T-helper 9 cell (primary cell): ENCODE measurements at regions not wholly inside any gene's neighbourhood (a gene's known extent, or its start where the extent isn't known, plus 50 kb on each side); places are given as distances from the start of the nearest gene placed in this dataset.
"Not testable (repeated sequence)": the region's sequence is repeated elsewhere in the genome, so short reads cannot be mapped to it uniquely, and the experiment has no call there.

ENCODE experiments used
- DNase-seq: peaks from one replicate; pipeline ENCODE4 v3.0.0-alpha.2; 2020

GRCh38 chr10:62594093-62594520, 210.4 kb upstream of the ADO start:
- peak; percentile 23 for DNase-seq

- DNase-seq, result no peak
Observed at GRCh38 chr10:62597226-62597625, 207.3 kb upstream of the ADO start.

- no peak for DNase-seq
Observed at GRCh38 chr10:62599161-62599560, 205.4 kb upstream of the ADO start.

- not testable (repeated sequence) for DNase-seq
Observed at GRCh38 chr10:62606551-62606950, 198.0 kb upstream of the ADO start.

- DNase-seq, result not testable (repeated sequence)
Observed at GRCh38 chr10:62608189-62608875, 196.2 kb upstream of the ADO start.

- DNase-seq, result peak; percentile 52
Observed at GRCh38 chr10:62610649-62611229, 193.8 kb upstream of the ADO start.

GRCh38 chr10:62613424-62613823, 191.1 kb upstream of the ADO start:
- DNase-seq, result no peak

- DNase-seq, result no peak
Observed at GRCh38 chr10:62613859-62614258, 190.7 kb upstream of the ADO start.

GRCh38 chr10:62614389-62615157, 189.9 kb upstream of the ADO start:
- no peak for DNase-seq

GRCh38 chr10:62616885-62617590, 187.5 kb upstream of the ADO start:
- DNase-seq, result no peak

- DNase-seq, result no peak
Observed at GRCh38 chr10:62617652-62618051, 186.9 kb upstream of the ADO start.

GRCh38 chr10:62618054-62618453, 186.5 kb upstream of the ADO start:
- no peak for DNase-seq

GRCh38 chr10:62618576-62619412, 185.7 kb upstream of the ADO start:
- no peak for DNase-seq

- DNase-seq, result no peak
Observed at GRCh38 chr10:62619413-62619738, 185.1 kb upstream of the ADO start.

- DNase-seq, result no peak
Observed at GRCh38 chr10:62620491-62620890, 184.0 kb upstream of the ADO start.

- DNase-seq, result no peak
Observed at GRCh38 chr10:62623223-62623622, 181.3 kb upstream of the ADO start.

- DNase-seq, result no peak
Observed at GRCh38 chr10:62625484-62625883, 179.0 kb upstream of the ADO start.

- no peak for DNase-seq
Observed at GRCh38 chr10:62626079-62626478, 178.4 kb upstream of the ADO start.

GRCh38 chr10:62626817-62627216, 177.7 kb upstream of the ADO start:
- no peak for DNase-seq

- no peak for DNase-seq
Observed at GRCh38 chr10:62627983-62628382, 176.5 kb upstream of the ADO start.

- no peak for DNase-seq
Observed at GRCh38 chr10:62631241-62631640, 173.3 kb upstream of the ADO start.

- DNase-seq, result peak; percentile 32
Observed at GRCh38 chr10:62632071-62632809, 172.3 kb upstream of the ADO start.
